ENCODE measurements at regions not wholly inside any gene's neighbourhood (a gene's known extent, or its start where the extent isn't known, plus 50 kb on each side); places are given as distances from the start of the nearest gene placed in this dataset.

GRCh38 chr5:23314827-23315226 is 192.6 kb upstream of the PRDM9 start:
- Histone ChIP-seq H3K36me3 (ENCODE audit: insufficient read depth, low read length, poor library complexity, severe bottlenecking) (no peaks in the 10 kb centered on the region), H3K27ac (ENCODE audit: low read depth, low read length, poor library complexity, severe bottlenecking) (no peak overlapping the region), H3K4me3 (ENCODE audit: low read depth, low read length, poor library complexity, severe bottlenecking) (no peak overlapping the region), H3K9me3 (ENCODE audit: low read depth, low read length, poor library complexity, severe bottlenecking) (no peaks in the 10 kb centered on the region), H3K27me3 (replicated peaks; ENCODE audit: insufficient read depth, low read depth, low read length, poor library complexity) (no peaks in the 10 kb centered on the region), H3K4me1 (ENCODE audit: insufficient read depth, low read length, poor library complexity, severe bottlenecking) (peaks cover 5% of the 10 kb centered on the region)
- TF ChIP-seq EZH2 (IDR thresholded peaks at IDR 0.05; ENCODE audit: borderline replicate concordance, low read depth, low read length, poor library complexity, severe bottlenecking) (no peak), CTCF (conservative IDR thresholded peaks at IDR 0.05; ENCODE audit: low read depth, low read length) (no peak)
- intact Hi-C loops (cut with micrococcal nuclease; ENCODE audit: unreplicated experiment): no loop called here
- no TSS peak for BruUV-seq (replicated peaks)
- POLR2A ChIA-PET (ENCODE audit: low non-redundant PET): no interaction called here
- DNase-seq (ENCODE audit: low spot score): no peak
- CTCF ChIA-PET: no interaction called here

- Histone ChIP-seq H3K27ac (ENCODE audit: low read depth, low read length, poor library complexity, severe bottlenecking) (no peak overlapping the region), H3K27me3 (replicated peaks; ENCODE audit: insufficient read depth, low read depth, low read length, poor library complexity) (no peaks in the 10 kb centered on the region), H3K4me3 (ENCODE audit: low read depth, low read length, poor library complexity, severe bottlenecking) (no peak overlapping the region), H3K9me3 (ENCODE audit: low read depth, low read length, poor library complexity, severe bottlenecking) (no peaks in the 10 kb centered on the region), H3K36me3 (ENCODE audit: insufficient read depth, low read length, poor library complexity, severe bottlenecking) (no peaks in the 10 kb centered on the region), H3K4me1 (ENCODE audit: insufficient read depth, low read length, poor library complexity, severe bottlenecking) (no peaks in the 10 kb centered on the region)
- intact Hi-C loops (cut with micrococcal nuclease; ENCODE audit: unreplicated experiment): no loop called here
- no TSS peak for BruUV-seq (replicated peaks)
- no peak for DNase-seq (ENCODE audit: low spot score)
- ChIA-PET POLR2A (ENCODE audit: low non-redundant PET) (no interaction called here), CTCF (no interaction called here)
- TF ChIP-seq EZH2 (IDR thresholded peaks at IDR 0.05; ENCODE audit: borderline replicate concordance, low read depth, low read length, poor library complexity, severe bottlenecking) (no peak), CTCF (conservative IDR thresholded peaks at IDR 0.05; ENCODE audit: low read depth, low read length) (no peak)
Observed at GRCh38 chr5:23305055-23305454, 202.4 kb upstream of the PRDM9 start.

DNA sequence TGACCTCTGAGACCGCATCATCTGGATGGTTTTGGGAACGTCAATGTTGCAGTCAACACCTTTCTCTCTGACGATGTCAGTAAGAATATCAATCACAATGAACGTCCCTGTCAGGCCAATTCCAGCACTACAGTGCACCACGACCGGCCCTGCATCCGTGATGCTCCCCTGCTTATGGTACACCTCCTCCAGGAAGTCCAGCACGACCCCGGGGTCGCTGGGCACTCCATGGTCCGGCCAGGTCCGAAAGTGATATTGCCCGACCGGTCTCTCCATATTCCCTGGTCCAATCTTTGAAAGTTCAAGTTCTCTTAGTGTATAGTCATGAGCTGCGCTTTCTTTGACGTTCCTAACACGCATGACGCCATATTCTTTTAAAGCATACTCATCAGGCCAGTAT is 203.6 kb upstream of the PRDM9 start:
- CTCF ChIA-PET: no interaction called here
- intact Hi-C loops (cut with micrococcal nuclease; ENCODE audit: unreplicated experiment): no loop called here
- no peak overlapping the region for H3K27ac ChIP-seq (ENCODE audit: low read depth, low read length, poor library complexity, severe bottlenecking)
- no peak for DNase-seq (ENCODE audit: low spot score)
- no peaks in the 10 kb centered on the region for H3K9me3 ChIP-seq (ENCODE audit: low read depth, low read length, poor library complexity, severe bottlenecking)
- POLR2A ChIA-PET (ENCODE audit: low non-redundant PET): no interaction called here
- no peaks in the 10 kb centered on the region for H3K4me1 ChIP-seq (ENCODE audit: insufficient read depth, low read length, poor library complexity, severe bottlenecking)
- no TSS peak for BruUV-seq (replicated peaks)
- no peaks in the 10 kb centered on the region for H3K36me3 ChIP-seq (ENCODE audit: insufficient read depth, low read length, poor library complexity, severe bottlenecking)
- no peak overlapping the region for H3K4me3 ChIP-seq (ENCODE audit: low read depth, low read length, poor library complexity, severe bottlenecking)
- TF ChIP-seq CTCF (conservative IDR thresholded peaks at IDR 0.05; ENCODE audit: low read depth, low read length) (no peak), EZH2 (IDR thresholded peaks at IDR 0.05; ENCODE audit: borderline replicate concordance, low read depth, low read length, poor library complexity, severe bottlenecking) (no peak)
- no peaks in the 10 kb centered on the region for H3K27me3 ChIP-seq (replicated peaks; ENCODE audit: insufficient read depth, low read depth, low read length, poor library complexity)
